B cell (primary cell): ENCODE measurements at regions not wholly inside any gene's neighbourhood (a gene's known extent, or its start where the extent isn't known, plus 50 kb on each side); places are given as distances from the start of the nearest gene placed in this dataset.

Experiments used
- ATAC-seq: fragments of 200-7000 bp; cut with Tn5 transposase; one replicate; pipeline ENCODE4 v1.10.0; 2021; ENCODE audit warnings: low read depth, mild to moderate bottlenecking, moderate number of reproducible peaks, moderate library complexity
- CTCF ChIA-PET: fragments of 350-600 bp; sonication (Branson Sonifier 250); formaldehyde crosslinking; loops from one replicate; lab custom pipeline; 2021; ENCODE audit warnings: antibody characterized with exemption, inconsistent platforms; lab: Charles Lee
- POLR2A ChIA-PET: fragments of 350-600 bp; sonication (Branson Sonifier 250); formaldehyde crosslinking; loops from one replicate; lab custom pipeline; 2021; ENCODE audit warnings: antibody characterized with exemption; lab: Charles Lee
- DNase-seq: peaks from one replicate; pipeline ENCODE4 v3.0.0; 2013
- H2AFZ ChIP-seq: 2 replicates; pipeline ENCODE4 v1.6.1; 2012; ENCODE audit warnings: mild to moderate bottlenecking, low read depth, low read length; ENCODE audit not compliant: insufficient read depth, poor library complexity, severe bottlenecking
- H3K27ac ChIP-seq, 2 donors: 1 replicate in 1 of 2; 2 replicates in 1 of 2; pipeline ENCODE4 v1.5.1; 2012 to 2013; ENCODE audit warnings: low read length in 2 of 2, mild to moderate bottlenecking in 2 of 2, moderate library complexity in 1 of 2
- H3K27me3 ChIP-seq, 4 experiments: fragments of 200-600 bp in 1 of 4; sonication (generic) in 1 of 4; replicated peaks in 1 of 4; 1 replicate in 2 of 4; 2 replicates in 2 of 4; pipeline versions ENCODE4 v1.6.1 to v1.7.0; 2013 to 2016; ENCODE audit warnings: low read length in 3 of 4, mild to moderate bottlenecking in 2 of 4, mixed read lengths in 1 of 4, moderate library complexity in 1 of 4; ENCODE audit not compliant: insufficient read depth in 4 of 4, control insufficient read depth in 3 of 4; ENCODE audit errors: control extremely low read depth in 1 of 4
- H3K36me3 ChIP-seq, 2 experiments: replicated peaks in 1 of 2; 1 replicate in 1 of 2; 2 replicates in 1 of 2; pipeline versions ENCODE4 v1.6.1 to v1.7.1; 2013; ENCODE audit warnings: low read length in 1 of 2; ENCODE audit not compliant: insufficient read depth in 2 of 2, control insufficient read depth in 1 of 2; ENCODE audit errors: control extremely low read depth in 1 of 2, extremely low read depth in 1 of 2
- H3K4me1 ChIP-seq, 2 donors: fragments of 200-600 bp in 1 of 2; sonication (generic) in 1 of 2; 1 replicate in 1 of 2; 2 replicates in 1 of 2; pipeline versions ENCODE4 v1.5.1 to v1.6.1; 2013 to 2017; ENCODE audit warnings: low read length in 2 of 2; ENCODE audit not compliant: control insufficient read depth in 2 of 2, insufficient read depth in 2 of 2
- H3K4me2 ChIP-seq: replicated peaks from 2 replicates; pipeline ENCODE3; 2012; ENCODE audit warnings: mild to moderate bottlenecking, low read depth, low read length; ENCODE audit not compliant: poor library complexity, severe bottlenecking
- H3K4me3 ChIP-seq, 5 experiments: fragments of 200-600 bp in 1 of 5; sonication (generic) in 1 of 5; 1 replicate in 3 of 5; 2 replicates in 2 of 5; pipeline versions ENCODE4 v1.5.1 to v1.7.0; 2011 to 2016; ENCODE audit warnings: low read length in 4 of 5, mild to moderate bottlenecking in 4 of 5, low read depth in 2 of 5, control low read depth in 1 of 5, moderate library complexity in 1 of 5; ENCODE audit not compliant: insufficient read depth in 1 of 5; ENCODE audit errors: control extremely low read depth in 1 of 5, extremely low read depth in 1 of 5
- H3K79me2 ChIP-seq: fragments of 200-600 bp; sonication (generic); one replicate; pipeline ENCODE4 v1.6.0; 2016; ENCODE audit warnings: low read length; ENCODE audit not compliant: control insufficient read depth, insufficient read depth
- H3K9ac ChIP-seq: fragments of 200-600 bp; sonication (generic); 2 replicates; pipeline ENCODE4 v1.6.1; 2017; ENCODE audit warnings: mild to moderate bottlenecking, low read length, moderate library complexity
- H3K9me3 ChIP-seq, 3 donors: one replicate each; pipeline versions ENCODE4 v1.6.1 to v1.7.1; 2013; ENCODE audit warnings: low read length in 2 of 3; ENCODE audit not compliant: control insufficient read depth in 2 of 3, insufficient read depth in 1 of 3; ENCODE audit errors: control extremely low read depth in 1 of 3
- H4K20me1 ChIP-seq: 2 replicates; pipeline ENCODE4 v1.6.0; 2012; ENCODE audit warnings: mild to moderate bottlenecking, low read length; ENCODE audit not compliant: insufficient read depth, control insufficient read depth, poor library complexity, severe bottlenecking
- H3K27ac Mint-ChIP-seq: one replicate; pipeline ENCODE4 v1.8.0; 2021; ENCODE audit warnings: mixed read lengths
- H3K27me3 Mint-ChIP-seq: one replicate; pipeline ENCODE4 v1.8.0; 2021; ENCODE audit warnings: mixed read lengths
- H3K4me1 Mint-ChIP-seq: one replicate; pipeline ENCODE4 v1.8.0; 2021; ENCODE audit warnings: mixed read lengths
- H3K4me3 Mint-ChIP-seq: one replicate; pipeline ENCODE4 v1.8.0; 2021; ENCODE audit warnings: mixed read lengths
- H3K9me3 Mint-ChIP-seq: one replicate; pipeline ENCODE4 v1.8.0; 2022; ENCODE audit warnings: mixed read lengths; ENCODE audit not compliant: insufficient read depth
- CTCF ChIP-seq: fragments of 200-600 bp; IDR thresholded peaks from one replicate; pipeline ENCODE4 v1.8.0; 2022; ENCODE audit warnings: antibody characterized with exemption, mild to moderate bottlenecking
- EZH2 ChIP-seq: IDR thresholded peaks from 2 replicates; pipeline ENCODE4 v1.6.1; 2012; ENCODE audit warnings: borderline replicate concordance, low read depth, mild to moderate bottlenecking, moderate library complexity, low read length; ENCODE audit not compliant: insufficient read depth, poor library complexity, severe bottlenecking
- WGBS: methylation state at CpG from one replicate; pipeline ENCODE4 v1.1.5; 2013; ENCODE audit warnings: missing lambda C conversion rate; ENCODE audit not compliant: insufficient coverage; 5-methylcytosine and 5-hydroxymethylcytosine counted together
- intact Hi-C: fragments of 100-400 bp; cut with micrococcal nuclease; formaldehyde crosslinking; loops from one replicate; pipeline ENCODE4 v1.10.0; 2022

DNA sequence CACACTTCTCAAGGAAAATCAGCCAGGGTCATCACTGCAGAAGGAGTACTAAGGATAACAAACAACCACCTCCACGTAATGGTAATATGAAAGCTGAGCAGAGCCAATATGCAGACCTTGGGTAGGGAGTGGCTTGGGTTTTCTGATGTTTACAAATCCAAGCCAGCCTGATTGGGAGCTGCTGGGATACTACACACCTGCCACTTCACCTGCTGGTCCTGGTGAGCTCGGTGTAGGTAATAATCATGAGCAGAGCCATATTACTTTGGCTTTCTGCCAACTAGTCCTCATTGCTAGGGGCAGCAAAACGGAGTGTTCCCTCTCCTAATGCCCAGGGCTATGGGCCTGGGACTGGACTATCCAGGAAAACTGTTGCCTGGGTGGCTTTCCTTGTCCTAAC, 433.5 kb upstream of the PPP2R3A start:
- Histone ChIP-seq H3K4me2 (no peak overlapping the region), H3K79me2 (no peaks in the 10 kb centered on the region), H2AFZ (no peak overlapping the region), H3K4me1 (no peaks in the 10 kb centered on the region), H4K20me1 (no peaks in the 10 kb centered on the region), H3K27ac (no peak overlapping the region), H3K27me3 (no peaks in the 10 kb centered on the region), H3K4me3 (no peak overlapping the region), H3K36me3 (no peaks in the 10 kb centered on the region), H3K9ac (no peak overlapping the region), H3K9me3 (no peaks in the 10 kb centered on the region)
- no peak for DNase-seq
- no peak for ATAC-seq
- Mint-ChIP-seq H3K4me1 (no peaks in the 10 kb centered on the region), H3K27me3 (no peaks in the 10 kb centered on the region), H3K27ac (no peak overlapping the region), H3K4me3 (no peak overlapping the region), H3K9me3 (peaks cover 4% of the 10 kb centered on the region)
- TF ChIP-seq EZH2 (no peak), CTCF (no peak)
- WGBS: 72% methylated on average over 2 of the region's 3 CpGs
- ChIA-PET CTCF (no interaction called here), POLR2A (no interaction called here)
- intact Hi-C loops: no loop called here

DNA sequence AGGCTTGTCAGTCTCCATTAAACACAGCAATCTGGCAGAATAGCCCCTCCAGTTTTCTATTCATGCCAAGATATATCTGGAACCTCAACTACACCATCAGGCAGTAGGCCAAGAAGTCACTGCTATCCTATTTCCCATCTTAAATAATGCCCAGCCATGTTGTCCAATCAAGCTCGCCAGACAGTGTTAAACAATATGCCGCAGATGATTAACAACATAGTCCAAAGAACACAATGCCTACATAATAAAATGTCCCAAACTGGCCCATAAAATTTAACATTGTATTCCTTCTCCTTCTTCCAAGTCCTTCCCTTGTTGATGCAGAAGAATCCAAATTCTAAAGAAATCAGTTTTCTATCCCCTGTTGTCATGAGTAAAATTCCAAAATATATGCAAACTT, 427.4 kb upstream of the PPP2R3A start:
- Mint-ChIP-seq H3K9me3 (peaks cover 4% of the 10 kb centered on the region), H3K4me1 (no peaks in the 10 kb centered on the region), H3K27ac (no peak overlapping the region), H3K4me3 (no peak overlapping the region), H3K27me3 (no peaks in the 10 kb centered on the region)
- WGBS: 82% methylated on average over 2 of the region's 2 CpGs
- ChIA-PET POLR2A (no interaction called here), CTCF (no interaction called here)
- Histone ChIP-seq H3K4me3 (no peak overlapping the region), H3K4me1 (no peaks in the 10 kb centered on the region), H3K4me2 (no peak overlapping the region), H4K20me1 (no peaks in the 10 kb centered on the region), H3K36me3 (no peaks in the 10 kb centered on the region), H3K9ac (no peak overlapping the region), H3K27ac (no peak overlapping the region), H3K27me3 (no peaks in the 10 kb centered on the region), H3K79me2 (no peaks in the 10 kb centered on the region), H3K9me3 (no peaks in the 10 kb centered on the region), H2AFZ (no peak overlapping the region)
- intact Hi-C loops: no loop called here
- DNase-seq (no peak), ATAC-seq (no peak)
- TF ChIP-seq EZH2: no peak
- TF ChIP-seq CTCF: no peak
